ENCODE measurements at regions not wholly inside any gene's neighbourhood (a gene's known extent, or its start where the extent isn't known, plus 50 kb on each side); places are given as distances from the start of the nearest gene placed in this dataset.

DNA sequence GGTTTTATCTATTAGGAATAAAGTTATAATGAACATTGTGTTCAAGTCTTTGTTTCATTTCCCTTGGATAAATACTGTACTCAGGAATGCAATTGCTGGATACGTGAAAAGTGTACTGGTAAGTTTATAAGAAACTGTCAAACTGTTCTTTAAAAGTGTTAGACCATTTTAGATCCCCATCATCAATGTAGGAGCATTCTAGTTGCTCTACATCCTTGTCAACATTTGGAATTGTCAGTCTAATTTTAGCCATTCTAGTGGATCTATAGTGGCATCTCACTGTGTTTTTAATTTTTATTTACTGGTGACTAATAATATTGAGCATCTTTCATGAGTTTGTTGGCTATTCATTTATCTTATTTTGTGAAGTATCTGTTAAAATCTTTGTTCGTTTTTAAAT lies 354.0 kb upstream of the NRP1 start:
- DNase-seq (ENCODE audit: low read depth in 2 of 2) = no peak
- no peak for TF ChIP-seq EZH2 (IDR thresholded peaks at IDR 0.05; ENCODE audit: low read length, missing control alignments)
- TF ChIP-seq, protein P1, sequence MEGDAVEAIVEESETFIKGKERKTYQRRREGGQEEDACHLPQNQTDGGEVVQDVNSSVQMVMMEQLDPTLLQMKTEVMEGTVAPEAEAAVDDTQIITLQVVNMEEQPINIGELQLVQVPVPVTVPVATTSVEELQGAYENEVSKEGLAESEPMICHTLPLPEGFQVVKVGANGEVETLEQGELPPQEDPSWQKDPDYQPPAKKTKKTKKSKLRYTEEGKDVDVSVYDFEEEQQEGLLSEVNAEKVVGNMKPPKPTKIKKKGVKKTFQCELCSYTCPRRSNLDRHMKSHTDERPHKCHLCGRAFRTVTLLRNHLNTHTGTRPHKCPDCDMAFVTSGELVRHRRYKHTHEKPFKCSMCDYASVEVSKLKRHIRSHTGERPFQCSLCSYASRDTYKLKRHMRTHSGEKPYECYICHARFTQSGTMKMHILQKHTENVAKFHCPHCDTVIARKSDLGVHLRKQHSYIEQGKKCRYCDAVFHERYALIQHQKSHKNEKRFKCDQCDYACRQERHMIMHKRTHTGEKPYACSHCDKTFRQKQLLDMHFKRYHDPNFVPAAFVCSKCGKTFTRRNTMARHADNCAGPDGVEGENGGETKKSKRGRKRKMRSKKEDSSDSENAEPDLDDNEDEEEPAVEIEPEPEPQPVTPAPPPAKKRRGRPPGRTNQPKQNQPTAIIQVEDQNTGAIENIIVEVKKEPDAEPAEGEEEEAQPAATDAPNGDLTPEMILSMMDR (conservative IDR thresholded peaks at IDR 0.05 in 1 of 2, IDR thresholded peaks at IDR 0.05 in 1 of 2; ENCODE audit: low read depth in 1 of 2, low read length in 2 of 2) = no peak

DNA sequence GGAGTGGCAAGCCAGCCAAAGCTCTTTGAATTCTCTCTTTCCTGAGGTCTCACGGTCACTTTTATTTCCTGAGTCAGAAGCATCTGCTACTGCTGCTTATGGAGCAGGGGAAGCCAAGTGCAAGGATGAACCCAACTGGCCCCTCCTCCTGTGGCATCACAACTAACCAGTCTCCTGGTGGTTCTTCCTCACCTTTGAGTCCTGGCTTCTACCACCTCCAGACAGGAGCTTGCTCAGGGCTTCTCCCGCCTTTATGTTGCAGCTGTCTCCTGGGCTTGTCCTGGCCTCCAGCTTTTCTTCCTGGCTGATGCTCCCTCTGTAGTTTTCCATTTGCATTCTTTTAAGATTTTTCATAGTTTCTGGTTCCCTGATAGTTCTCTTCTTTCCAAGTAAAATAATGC lies 349.7 kb upstream of the NRP1 start:
- Histone ChIP-seq H2AFZ (ENCODE audit: low read length) (no peak overlapping the region), H3K27ac (ENCODE audit: insufficient read depth, low read length) (no peak overlapping the region), H3K4me3 (replicated peaks in 1 of 4; ENCODE audit: control extremely low read depth in 1 of 4, insufficient read depth in 1 of 4, low read depth in 3 of 4, low read length in 4 of 4) (no peak overlapping the region), H3K9me3 (ENCODE audit: control insufficient read depth, insufficient read depth, low read depth, low read length) (no peaks in the 10 kb centered on the region), H3K36me3 (ENCODE audit: control insufficient read depth, insufficient read depth, low read length) (no peaks in the 10 kb centered on the region), H4K20me1 (ENCODE audit: control insufficient read depth, extremely low read depth, insufficient read depth, low read length) (no peaks in the 10 kb centered on the region), H3K4me2 (ENCODE audit: extremely low read depth, insufficient read depth, low read length) (no peak overlapping the region), H3K27me3 (ENCODE audit: control insufficient read depth, insufficient read depth, low read length) (peaks cover 1% of the 10 kb centered on the region), H3K79me2 (ENCODE audit: control insufficient read depth, insufficient read depth, low read length) (no peaks in the 10 kb centered on the region), H3K4me1 (ENCODE audit: control insufficient read depth, extremely low read depth, insufficient read depth, low read length) (no peaks in the 10 kb centered on the region), H3K9ac (ENCODE audit: insufficient read depth, low read length) (no peak overlapping the region)
- DNase-seq (ENCODE audit: low read depth in 2 of 2) = peak in 1 of 2 donors; percentile 36
- no peak for TF ChIP-seq EZH2 (IDR thresholded peaks at IDR 0.05; ENCODE audit: low read length, missing control alignments)
- TF ChIP-seq, protein P1 (conservative IDR thresholded peaks at IDR 0.05 in 1 of 2, IDR thresholded peaks at IDR 0.05 in 1 of 2; ENCODE audit: low read depth in 1 of 2, low read length in 2 of 2) = no peak

More for the DNA sequence above, 354.0 kb upstream of the NRP1 start:
- H3K36me3 ChIP-seq (ENCODE audit: control insufficient read depth, insufficient read depth, low read length) = no peaks in the 10 kb centered on the region
- no peak overlapping the region for H3K27ac ChIP-seq (ENCODE audit: insufficient read depth, low read length)
- no peaks in the 10 kb centered on the region for H3K9me3 ChIP-seq (ENCODE audit: control insufficient read depth, insufficient read depth, low read depth, low read length)
- H3K27me3 ChIP-seq (ENCODE audit: control insufficient read depth, insufficient read depth, low read length) = no peaks in the 10 kb centered on the region
- H3K9ac ChIP-seq (ENCODE audit: insufficient read depth, low read length) = no peak overlapping the region
- H3K4me3 ChIP-seq (replicated peaks in 1 of 4; ENCODE audit: control extremely low read depth in 1 of 4, insufficient read depth in 1 of 4, low read depth in 3 of 4, low read length in 4 of 4) = no peak overlapping the region
- no peak overlapping the region for H3K4me2 ChIP-seq (ENCODE audit: extremely low read depth, insufficient read depth, low read length)
- no peaks in the 10 kb centered on the region for H3K4me1 ChIP-seq (ENCODE audit: control insufficient read depth, extremely low read depth, insufficient read depth, low read length)
- H4K20me1 ChIP-seq (ENCODE audit: control insufficient read depth, extremely low read depth, insufficient read depth, low read length) = no peaks in the 10 kb centered on the region
- H3K79me2 ChIP-seq (ENCODE audit: control insufficient read depth, insufficient read depth, low read length) = no peaks in the 10 kb centered on the region
- no peak overlapping the region for H2AFZ ChIP-seq (ENCODE audit: low read length)

DNA sequence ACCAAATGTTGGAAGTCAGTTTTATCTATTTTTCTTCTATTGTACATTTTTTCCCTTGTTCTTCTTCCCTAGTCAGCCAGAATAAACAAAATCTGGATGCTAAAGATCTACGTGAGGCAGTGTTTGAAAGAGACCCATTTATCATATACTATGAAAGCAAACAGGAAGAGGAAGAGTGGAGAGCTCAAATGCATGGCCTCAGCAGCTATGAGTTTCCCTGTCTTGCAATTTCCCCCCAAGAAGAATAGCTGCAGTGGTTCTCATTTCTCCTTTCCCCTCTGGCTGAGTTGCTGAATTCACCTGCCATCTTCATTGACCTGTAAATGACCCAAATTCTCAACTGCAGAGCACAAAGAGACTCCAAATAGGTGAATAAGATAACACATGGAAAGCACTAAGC lies 347.1 kb upstream of the NRP1 start:
- Histone ChIP-seq H3K4me3 (replicated peaks in 1 of 4; ENCODE audit: control extremely low read depth in 1 of 4, insufficient read depth in 1 of 4, low read depth in 3 of 4, low read length in 4 of 4) (no peak overlapping the region), H3K9me3 (ENCODE audit: control insufficient read depth, insufficient read depth, low read depth, low read length) (no peaks in the 10 kb centered on the region), H3K4me2 (ENCODE audit: extremely low read depth, insufficient read depth, low read length) (no peak overlapping the region), H2AFZ (ENCODE audit: low read length) (no peak overlapping the region), H3K9ac (ENCODE audit: insufficient read depth, low read length) (no peak overlapping the region), H3K27ac (ENCODE audit: insufficient read depth, low read length) (no peak overlapping the region), H3K27me3 (ENCODE audit: control insufficient read depth, insufficient read depth, low read length) (peaks cover 2% of the 10 kb centered on the region), H3K79me2 (ENCODE audit: control insufficient read depth, insufficient read depth, low read length) (no peaks in the 10 kb centered on the region), H4K20me1 (ENCODE audit: control insufficient read depth, extremely low read depth, insufficient read depth, low read length) (no peaks in the 10 kb centered on the region), H3K4me1 (ENCODE audit: control insufficient read depth, extremely low read depth, insufficient read depth, low read length) (no peaks in the 10 kb centered on the region), H3K36me3 (ENCODE audit: control insufficient read depth, insufficient read depth, low read length) (no peaks in the 10 kb centered on the region)
- DNase-seq (ENCODE audit: low read depth in 2 of 2) = no peak
- TF ChIP-seq, protein P1 (conservative IDR thresholded peaks at IDR 0.05 in 1 of 2, IDR thresholded peaks at IDR 0.05 in 1 of 2; ENCODE audit: low read depth in 1 of 2, low read length in 2 of 2) = no peak
- TF ChIP-seq EZH2 (IDR thresholded peaks at IDR 0.05; ENCODE audit: low read length, missing control alignments) = no peak
